IMR-90 (cell line): ENCODE measurements at regions not wholly inside any gene's neighbourhood (a gene's known extent, or its start where the extent isn't known, plus 50 kb on each side); places are given as distances from the start of the nearest gene placed in this dataset.

ENCODE experiments used
- BHLHE40 ChIP-seq: fragments of 150-350 bp; IDR thresholded peaks from 2 replicates; pipeline ENCODE4 v1.6.1; 2016; ENCODE audit warnings: mild to moderate bottlenecking, low read depth, low read length
- CHD1 ChIP-seq: IDR thresholded peaks from 2 replicates; pipeline ENCODE4 v1.6.1; 2012; ENCODE audit warnings: low read depth, low read length, improper control_type of control experiment
- CTCF ChIP-seq: conservative IDR thresholded peaks from 2 replicates; pipeline ENCODE4 v1.5.1; 2012; ENCODE audit warnings: mild to moderate bottlenecking, low read depth, low read length, improper control_type of control experiment
- MAFK ChIP-seq: IDR thresholded peaks from 2 replicates; pipeline ENCODE4 v1.6.1; 2012; ENCODE audit warnings: low read depth, low read length, improper control_type of control experiment
- MXI1 ChIP-seq: IDR thresholded peaks from 2 replicates; pipeline ENCODE4 v1.6.1; 2012; ENCODE audit warnings: low read depth, mild to moderate bottlenecking, low read length, moderate library complexity, borderline replicate concordance
- NFE2L2 ChIP-seq: fragments of 150-350 bp; IDR thresholded peaks from 2 replicates; pipeline ENCODE4 v1.6.1; 2016; ENCODE audit warnings: low read depth, mild to moderate bottlenecking, low read length
- POLR2A ChIP-seq: IDR thresholded peaks from 2 replicates; pipeline ENCODE4 v1.6.1; 2012; ENCODE audit warnings: mild to moderate bottlenecking, low read depth, low read length
- RAD21 ChIP-seq: IDR thresholded peaks from 2 replicates; pipeline ENCODE4 v1.6.1; 2012; ENCODE audit warnings: low read length, improper control_type of control experiment
- RFX5 ChIP-seq: IDR thresholded peaks from 2 replicates; pipeline ENCODE4 v1.8.0; 2012; ENCODE audit warnings: low read depth, mild to moderate bottlenecking, low read length, moderate library complexity
- SMC3 ChIP-seq: fragments of 150-350 bp; IDR thresholded peaks from 2 replicates; pipeline ENCODE4 v1.6.1; 2016; ENCODE audit warnings: low read depth, mild to moderate bottlenecking, antibody characterized with exemption, low read length, moderate library complexity
- USF2 ChIP-seq: fragments of 150-350 bp; IDR thresholded peaks from 2 replicates; pipeline ENCODE4 v1.6.1; 2017; ENCODE audit warnings: mild to moderate bottlenecking, antibody characterized with exemption, low read length, low read depth

DNA sequence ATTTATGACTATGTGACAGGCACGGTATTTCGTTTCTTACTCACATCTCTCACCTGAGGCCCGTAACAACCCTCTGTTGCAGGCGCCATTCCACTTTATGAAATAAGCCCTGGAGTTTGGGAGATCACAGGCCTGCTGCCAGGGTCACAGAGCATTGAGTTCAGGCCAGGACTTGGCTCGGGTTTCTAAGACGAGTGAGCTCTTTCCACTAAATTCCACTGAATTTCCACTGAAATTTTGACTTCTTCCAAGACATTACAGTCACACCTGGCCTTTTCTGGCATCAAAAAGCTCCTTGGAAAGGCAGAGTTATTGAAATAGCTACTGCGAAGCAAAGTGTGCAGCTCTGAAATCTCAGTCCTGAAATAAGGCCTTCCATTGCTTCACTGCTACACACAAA lies 282.8 kb upstream of the MGMT start:
- no peak for TF ChIP-seq RFX5
- TF ChIP-seq CTCF: no peak
- no peak for TF ChIP-seq POLR2A
- no peak for TF ChIP-seq MXI1
- TF ChIP-seq RAD21: no peak
- TF ChIP-seq SMC3: no peak
- no peak for TF ChIP-seq NFE2L2
- TF ChIP-seq MAFK: no peak
- no peak for TF ChIP-seq USF2
- no peak for TF ChIP-seq BHLHE40
- no peak for TF ChIP-seq CHD1
